GM12865 (cell line): ENCODE measurements at regions not wholly inside any gene's neighbourhood (a gene's known extent, or its start where the extent isn't known, plus 50 kb on each side); places are given as distances from the start of the nearest gene placed in this dataset.

Experiments
- DNase-seq: peaks from one replicate; pipeline ENCODE4 v3.0.0; 2010; ENCODE audit warnings: low read depth
- H3K4me3 ChIP-seq: 2 replicates; pipeline ENCODE4 v1.5.1; 2011; ENCODE audit warnings: mild to moderate bottlenecking, low read depth, low read length, control low read depth
- TF ChIP-seq, protein P1 (sequence below): IDR thresholded peaks from 2 replicates; pipeline ENCODE4 v1.5.1; 2011; ENCODE audit warnings: low read length, control low read depth, low read depth, inconsistent platforms; ENCODE audit not compliant: insufficient read depth; ENCODE audit errors: missing control alignments

DNA sequence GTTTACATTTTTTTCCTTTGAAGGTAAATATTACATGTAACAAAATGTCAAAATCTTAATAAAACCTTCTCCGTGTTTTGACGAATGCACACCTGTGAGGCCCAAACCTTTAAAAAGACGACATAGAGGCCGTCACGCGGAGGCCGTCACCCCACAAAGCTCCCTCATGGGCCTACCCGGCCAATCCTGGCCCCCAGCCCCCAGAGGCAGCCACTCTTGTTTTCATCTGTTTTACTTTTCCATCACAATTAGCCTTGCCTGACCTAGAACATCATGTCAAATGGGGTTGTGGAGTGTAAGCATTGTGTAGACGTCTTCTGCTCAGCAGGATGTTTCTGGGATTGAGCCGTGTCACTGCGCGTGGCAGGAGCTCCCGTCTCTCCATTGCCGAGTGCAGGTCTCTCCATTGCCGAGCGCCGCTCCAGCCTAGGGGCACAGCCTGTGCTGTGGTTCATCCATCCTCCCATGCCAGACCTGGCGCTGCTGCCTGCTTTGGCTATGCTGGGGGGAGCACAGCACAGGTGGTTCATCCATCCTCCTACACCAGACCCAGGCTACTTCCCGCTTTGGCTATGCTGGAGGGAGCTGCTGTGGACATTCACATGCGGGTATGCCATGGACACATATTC, 52.2 kb upstream of the IRX4 start:
- no peak overlapping the region for H3K4me3 ChIP-seq
- TF ChIP-seq, protein P1, sequence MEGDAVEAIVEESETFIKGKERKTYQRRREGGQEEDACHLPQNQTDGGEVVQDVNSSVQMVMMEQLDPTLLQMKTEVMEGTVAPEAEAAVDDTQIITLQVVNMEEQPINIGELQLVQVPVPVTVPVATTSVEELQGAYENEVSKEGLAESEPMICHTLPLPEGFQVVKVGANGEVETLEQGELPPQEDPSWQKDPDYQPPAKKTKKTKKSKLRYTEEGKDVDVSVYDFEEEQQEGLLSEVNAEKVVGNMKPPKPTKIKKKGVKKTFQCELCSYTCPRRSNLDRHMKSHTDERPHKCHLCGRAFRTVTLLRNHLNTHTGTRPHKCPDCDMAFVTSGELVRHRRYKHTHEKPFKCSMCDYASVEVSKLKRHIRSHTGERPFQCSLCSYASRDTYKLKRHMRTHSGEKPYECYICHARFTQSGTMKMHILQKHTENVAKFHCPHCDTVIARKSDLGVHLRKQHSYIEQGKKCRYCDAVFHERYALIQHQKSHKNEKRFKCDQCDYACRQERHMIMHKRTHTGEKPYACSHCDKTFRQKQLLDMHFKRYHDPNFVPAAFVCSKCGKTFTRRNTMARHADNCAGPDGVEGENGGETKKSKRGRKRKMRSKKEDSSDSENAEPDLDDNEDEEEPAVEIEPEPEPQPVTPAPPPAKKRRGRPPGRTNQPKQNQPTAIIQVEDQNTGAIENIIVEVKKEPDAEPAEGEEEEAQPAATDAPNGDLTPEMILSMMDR: no peak
- no peak for DNase-seq

DNA sequence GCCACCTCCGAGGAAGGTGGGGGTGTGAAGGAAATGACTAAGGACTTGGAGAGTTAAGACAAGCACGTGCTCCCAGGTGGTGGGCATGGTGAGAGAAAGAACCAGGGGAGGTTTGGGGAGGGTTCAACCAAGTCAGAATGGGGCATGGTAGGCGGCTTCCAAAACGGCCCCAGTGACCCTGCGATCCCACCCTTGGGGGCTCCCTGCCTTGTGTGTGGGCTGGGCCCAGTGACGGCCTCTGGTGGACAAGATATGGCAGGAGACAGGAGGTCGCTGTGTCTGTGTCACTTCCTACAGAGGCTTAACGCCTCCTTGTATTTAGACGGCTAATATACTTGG, 51.3 kb upstream of the IRX4 start:
- no peak for DNase-seq
- no peak overlapping the region for H3K4me3 ChIP-seq
- TF ChIP-seq, protein P1: no peak

DNA sequence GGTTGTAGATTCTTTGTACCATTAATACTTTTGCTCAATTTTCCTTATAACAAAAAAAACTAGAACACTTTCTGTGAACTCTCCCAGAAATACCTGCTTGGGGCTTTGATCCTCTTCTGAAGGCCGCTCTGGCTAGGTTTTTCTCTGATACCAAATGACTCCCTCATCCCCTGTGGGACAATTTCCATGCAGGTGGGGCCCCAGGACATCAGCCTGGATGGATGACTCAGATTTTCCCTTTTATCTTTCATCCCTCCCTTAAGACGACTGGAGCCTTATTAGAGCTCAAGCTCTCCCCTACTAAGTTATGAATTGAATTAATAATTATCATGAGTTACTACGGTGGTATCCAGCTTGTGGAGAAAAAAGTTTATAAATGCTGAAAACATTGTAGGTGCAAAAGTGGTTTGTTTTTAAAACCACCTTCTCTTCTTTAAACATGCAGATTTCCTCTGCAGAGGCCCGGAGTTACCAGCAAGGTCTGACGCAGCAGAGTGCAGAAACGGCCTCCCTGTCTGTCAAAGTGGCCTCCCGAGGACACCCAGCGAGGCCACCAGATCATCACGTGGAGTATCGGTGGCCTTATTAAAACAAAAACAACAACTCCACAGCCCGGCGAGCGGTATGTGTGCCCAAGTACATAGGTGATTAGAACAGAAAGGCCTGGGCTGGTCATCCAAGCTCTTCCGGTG, 50.8 kb upstream of the IRX4 start:
- TF ChIP-seq, protein P1: no peak

More for the DNA sequence above, 50.8 kb upstream of the IRX4 start:
- no peak overlapping the region for H3K4me3 ChIP-seq
- DNase-seq: no peak
